K562 (cell line): ENCODE measurements at regions not wholly inside any gene's neighbourhood (a gene's known extent, or its start where the extent isn't known, plus 50 kb on each side); places are given as distances from the start of the nearest gene placed in this dataset.

Source experiments
- ATAC-seq: fragments of 200-7000 bp; cut with Tn5 transposase; 3 replicates; pipeline ENCODE4 v1.9.1; 2020; ENCODE audit warnings: moderate library complexity
- BruUV-seq: library from RNA; stranded (reverse); fragments of 400-500 nt; replicated peaks from 2 replicates; lab custom pipeline; 2021; lab: Mats Ljungman, UMichigan
- CTCF ChIA-PET: fragments of 300-600 bp; formaldehyde crosslinking; extraction: SDS; loops from one replicate; lab custom pipeline; 2021; ENCODE audit warnings: low intra/inter-chr PET ratio; lab: Yijun Ruan, JAX
- POLR2A ChIA-PET: fragments of 300-600, 350-650 bp; sonication (Branson Sonifier 250); formaldehyde crosslinking; extraction: SDS; loops from one replicate; lab custom pipeline; 2021; ENCODE audit warnings: antibody characterized with exemption, inconsistent platforms; lab: Yijun Ruan, JAX
- DNase-seq, 4 experiments: peaks; one replicate each; pipeline versions ENCODE4 v3.0.0 to v3.0.0-alpha.2; 2011 to 2018; ENCODE audit warnings: low spot score in 3 of 4, mixed read lengths in 3 of 4; ENCODE audit errors: extremely low read depth in 1 of 4
- FAIRE-seq: peaks from 2 replicates; lab custom pipeline; 2011; peaks lifted over from hg19 to GRCh38; lab: Jason Lieb, UNC
- H2AFZ ChIP-seq: 2 replicates; pipeline ENCODE4 v1.6.0; 2011; ENCODE audit warnings: low read depth, low read length, control low read depth, inconsistent platforms
- H3K27ac ChIP-seq: fragments of 200-600 bp; 3 replicates; pipeline ENCODE4 v1.8.0; 2011; ENCODE audit warnings: low read depth, mild to moderate bottlenecking, control low read depth, inconsistent platforms, low read length, moderate library complexity, mixed read lengths; ENCODE audit errors: extremely low read depth
- H3K27me3 ChIP-seq, 2 experiments: fragments of 300-600 bp in 1 of 2; 2 replicates in 1 of 2; 3 replicates in 1 of 2; pipeline versions ENCODE4 v1.6.0 to v1.8.0; 2011; ENCODE audit warnings: inconsistent platforms in 2 of 2, low read length in 2 of 2, mild to moderate bottlenecking in 1 of 2, mixed read lengths in 1 of 2, moderate library complexity in 1 of 2; ENCODE audit not compliant: control insufficient read depth in 2 of 2, insufficient read depth in 2 of 2
- H3K36me3 ChIP-seq: fragments of 300-600 bp; 3 replicates; pipeline ENCODE4 v1.8.0; 2011; ENCODE audit warnings: mild to moderate bottlenecking, low read length, inconsistent platforms; ENCODE audit not compliant: control insufficient read depth, insufficient read depth
- H3K4me1 ChIP-seq, 2 experiments: fragments of 200-600 bp in 1 of 2; replicated peaks in 1 of 2; 2 replicates in 1 of 2; 3 replicates in 1 of 2; pipeline versions ENCODE4 v1.5.1 to v1.8.0; 2011; ENCODE audit warnings: inconsistent platforms in 2 of 2, low read length in 2 of 2, mild to moderate bottlenecking in 1 of 2, mixed read lengths in 1 of 2, moderate library complexity in 1 of 2; ENCODE audit not compliant: control insufficient read depth in 2 of 2, insufficient read depth in 2 of 2
- H3K4me2 ChIP-seq: 2 replicates; pipeline ENCODE4 v1.6.1; 2011; ENCODE audit warnings: low read length, control low read depth, inconsistent platforms, mixed read lengths; ENCODE audit not compliant: insufficient read depth
- H3K4me3 ChIP-seq: fragments of 200-600 bp; sonication (generic), shearing (Covaris generic); 2 replicates; pipeline ENCODE4 v1.5.1; 2016; ENCODE audit warnings: control low read depth, inconsistent platforms
- H3K79me2 ChIP-seq: fragments of 200-600 bp; 3 replicates; pipeline ENCODE4 v1.8.0; 2011; ENCODE audit warnings: low read length, inconsistent platforms; ENCODE audit not compliant: control insufficient read depth, insufficient read depth
- H3K9ac ChIP-seq, 2 experiments: 2 replicates each; pipeline versions ENCODE4 v1.6.0 to v1.6.1; 2011; ENCODE audit warnings: low read depth in 2 of 2, low read length in 2 of 2, control low read depth in 1 of 2, inconsistent platforms in 1 of 2, mild to moderate bottlenecking in 1 of 2, mixed read lengths in 1 of 2; ENCODE audit not compliant: insufficient read depth in 1 of 2
- H3K9me1 ChIP-seq: one replicate; pipeline ENCODE4 v1.6.0; 2011; ENCODE audit warnings: inconsistent platforms, mild to moderate bottlenecking, low read length, moderate library complexity; ENCODE audit not compliant: control insufficient read depth, insufficient read depth
- H3K9me3 ChIP-seq: replicated peaks from 2 replicates; pipeline ENCODE4 v1.5.1; 2011; ENCODE audit warnings: low read depth, low read length, inconsistent platforms; ENCODE audit not compliant: control insufficient read depth, insufficient read depth
- H4K20me1 ChIP-seq: replicated peaks from 2 replicates; pipeline ENCODE4 v1.6.1; 2011; ENCODE audit warnings: low read length, inconsistent platforms, mixed read lengths; ENCODE audit not compliant: control insufficient read depth, insufficient read depth
- AFF1 ChIP-seq, 2 experiments: fragments of 450-650 bp; IDR thresholded peaks; 2 replicates each; pipeline ENCODE4 v1.6.1; 2018; ENCODE audit warnings: mild to moderate bottlenecking in 2 of 2, low read depth in 1 of 2; ENCODE audit not compliant: partially characterized antibody in 2 of 2
- ATF4 ChIP-seq: fragments of 450-650 bp; formaldehyde crosslinking; IDR thresholded peaks from 2 replicates; pipeline ENCODE4 v1.4.0; 2022; ENCODE audit warnings: mild to moderate bottlenecking, moderate library complexity
- DPF2 ChIP-seq: fragments of 450-650 bp; IDR thresholded peaks from 2 replicates; pipeline ENCODE4 v1.6.1; 2016
- FOXJ3 ChIP-seq: sonication (generic); formaldehyde crosslinking; IDR thresholded peaks from 2 replicates; pipeline ENCODE4 v1.4.0; 2020; ENCODE audit warnings: mild to moderate bottlenecking, missing genetic modification reagents
- HDAC1 ChIP-seq, 2 experiments: fragments of 450-650 bp; IDR thresholded peaks; 2 replicates each; pipeline ENCODE4 v1.6.1; 2016 to 2017; ENCODE audit warnings: inconsistent platforms in 1 of 2, mild to moderate bottlenecking in 1 of 2, moderate library complexity in 1 of 2
- KAT2B ChIP-seq: IDR thresholded peaks from one replicate; pipeline ENCODE4 v1.6.1; 2012; ENCODE audit warnings: low read depth, mild to moderate bottlenecking, control low read depth, inconsistent platforms, low read length, moderate library complexity
- LCOR ChIP-seq: sonication (generic); formaldehyde crosslinking; IDR thresholded peaks from 2 replicates; pipeline ENCODE4 v1.8.0; 2022; ENCODE audit warnings: mild to moderate bottlenecking, missing genetic modification reagents
- MBD1 ChIP-seq: fragments of 250-450 bp; sonication (Bioruptor Pico); IDR thresholded peaks from 2 replicates; pipeline ENCODE4 v1.8.0; 2022; ENCODE audit warnings: inconsistent platforms
- MBD2 ChIP-seq: sonication (generic); IDR thresholded peaks from 2 replicates; pipeline ENCODE4 v1.6.1; 2016; ENCODE audit warnings: low read depth, borderline replicate concordance
- PATZ1 ChIP-seq: fragments of 250-450 bp; sonication (Bioruptor Pico); IDR thresholded peaks from 2 replicates; pipeline ENCODE4 v1.5.0; 2020; ENCODE audit warnings: mild to moderate bottlenecking, borderline replicate concordance
- PHF8 ChIP-seq: fragments of 200-600 bp; sonication (generic); IDR thresholded peaks from 2 replicates; pipeline ENCODE4 v1.6.1; 2012; ENCODE audit warnings: mixed run types, mild to moderate bottlenecking, inconsistent platforms, low read length, moderate library complexity, borderline replicate concordance
- POLR2G ChIP-seq: fragments of 200-400 bp; formaldehyde crosslinking; IDR thresholded peaks from 2 replicates; pipeline ENCODE4 v1.6.1; 2017; ENCODE audit warnings: low read depth, mild to moderate bottlenecking, antibody characterized with exemption, low read length, moderate library complexity
- SRSF3 ChIP-seq: fragments of 200-400 bp; formaldehyde crosslinking; IDR thresholded peaks from 2 replicates; pipeline ENCODE4 v1.6.1; 2016; ENCODE audit warnings: mild to moderate bottlenecking, low read length, moderate library complexity; ENCODE audit not compliant: insufficient read depth
- ZNF507 ChIP-seq: conservative IDR thresholded peaks from 2 replicates; pipeline ENCODE4 v1.6.1; 2017; ENCODE audit warnings: missing genetic modification characterization, missing compliant biosample characterization
- WGBS: fragments of 100-300 bp; shearing (Covaris generic); methylation state at CpG from one replicate; pipeline ENCODE4 v1.1.6; 2016; ENCODE audit warnings: low coverage, mixed read lengths; ENCODE audit not compliant: insufficient coverage; ENCODE audit errors: missing lambda C conversion rate; 5-methylcytosine and 5-hydroxymethylcytosine counted together
- in situ Hi-C: fragments of 300-500 bp; cut with MboI; formaldehyde crosslinking; loops from 4 replicates; pipeline ENCODE4 v1.15.0; 2018; ENCODE audit warnings: inconsistent platforms, mixed read lengths
- intact Hi-C: fragments of 100-400 bp; cut with micrococcal nuclease; formaldehyde crosslinking; loops from 2 replicates; pipeline ENCODE4 v1.14.2; 2022

- no peaks in the 10 kb centered on the region for H3K9me1 ChIP-seq
- H2AFZ ChIP-seq, result no peak overlapping the region
- H3K4me3 ChIP-seq, result no peak overlapping the region
- intact Hi-C loops (no loop called here), in situ Hi-C loops (no loop called here)
- H3K4me1 ChIP-seq, result no peaks in the 10 kb centered on the region; a peak in 1 of 5 replicates
- WGBS, result 19% methylated on average over 7 of the region's 7 CpGs
- H3K79me2 ChIP-seq, result no peaks in the 10 kb centered on the region
- ChIA-PET CTCF (no interaction called here), POLR2A (interaction anchor here (1.2 to 1.4 kb wide), 2 partner anchors 14 to 63 kb away, joined by 3 to 4 read pairs; no protein-coding TSS in a partner anchor)
- H3K9ac ChIP-seq, result no peak overlapping the region
- DNase-seq, result no peak
- no peaks in the 10 kb centered on the region for H3K36me3 ChIP-seq
- H3K9me3 ChIP-seq, result no peaks in the 10 kb centered on the region
- H3K27ac ChIP-seq, result no peak overlapping the region
- H3K4me2 ChIP-seq, result no peak overlapping the region
- H3K27me3 ChIP-seq, result peaks cover 0 to 30% of the 10 kb centered on the region in 2 experiments; a peak in 2 of 5 replicates
- ATAC-seq, result no peak; the same call in 2 of the 3 replicates
- FAIRE-seq, result no peak
- no TSS peak for BruUV-seq
- no peaks in the 10 kb centered on the region for H4K20me1 ChIP-seq
- no peak for TF ChIP-seq KAT2B
- no peak for TF ChIP-seq HDAC1 (IDR thresholded peaks at IDR 0.05)
- no peak for TF ChIP-seq FOXJ3 (CRISPR knock-in tag)
- TF ChIP-seq PATZ1 (CRISPR knock-in tag), result no peak
- no peak for TF ChIP-seq ATF4
- no peak for TF ChIP-seq SRSF3
- no peak for TF ChIP-seq AFF1 (IDR thresholded peaks at IDR 0.05; ENCODE audit: low read depth in 1 of 2, partially characterized antibody in 2 of 2)
- TF ChIP-seq ZNF507 (tag), result no peak
- no peak for TF ChIP-seq MBD1 (CRISPR knock-in tag)
- no peak for TF ChIP-seq POLR2G
- no peak for TF ChIP-seq MBD2
- TF ChIP-seq DPF2, result no peak
- TF ChIP-seq LCOR (CRISPR knock-in tag), result no peak
- no peak for TF ChIP-seq PHF8
Observed at GRCh38 chr1:229760478-229760996, 134.5 kb downstream of the URB2 start.
